Endothelial cell of umbilical vein (primary cell): ENCODE measurements at regions not wholly inside any gene's neighbourhood (a gene's known extent, or its start where the extent isn't known, plus 50 kb on each side); places are given as distances from the start of the nearest gene placed in this dataset.

ENCODE experiments used
- BruUV-seq: library from RNA; stranded (reverse); fragments of 400-500 nt; replicated peaks from 2 replicates; lab custom pipeline; 2021; lab: Mats Ljungman, UMichigan
- CTCF ChIA-PET: fragments of 300-600, 350-600 bp; sonication (Branson Sonifier 250); formaldehyde crosslinking; loops from one replicate; lab custom pipeline; 2021; ENCODE audit warnings: antibody characterized with exemption, inconsistent platforms; lab: Charles Lee
- POLR2A ChIA-PET: fragments of 300-600, 350-600 bp; sonication (Branson Sonifier 250); formaldehyde crosslinking; loops from one replicate; lab custom pipeline; 2021; ENCODE audit warnings: antibody characterized with exemption, inconsistent platforms; lab: Charles Lee
- DNase-seq: peaks from one replicate; pipeline ENCODE4 v3.0.0-alpha.2; 2011; ENCODE audit warnings: low read depth, low spot score
- FAIRE-seq: peaks from 2 replicates; lab custom pipeline; 2011; peaks lifted over from hg19 to GRCh38; lab: Jason Lieb, UNC
- H2AFZ ChIP-seq: 2 replicates; pipeline ENCODE4 v1.6.0; 2012; ENCODE audit warnings: low read depth, low read length, control low read depth, inconsistent platforms
- H3K27ac ChIP-seq: 2 replicates; pipeline ENCODE4 v1.5.1; 2011; ENCODE audit warnings: low read depth, mild to moderate bottlenecking, control low read depth, low read length, moderate library complexity; ENCODE audit not compliant: insufficient read depth
- H3K27me3 ChIP-seq, 2 experiments: 2 replicates each; pipeline versions ENCODE4 v1.6.0 to v1.6.1; 2011; ENCODE audit warnings: low read length in 2 of 2, mixed read lengths in 1 of 2; ENCODE audit not compliant: control insufficient read depth in 2 of 2, insufficient read depth in 2 of 2
- H3K36me3 ChIP-seq, 2 experiments: 2 replicates in 1 of 2; 3 replicates in 1 of 2; pipeline ENCODE4 v1.5.1; 2011; ENCODE audit warnings: low read length in 2 of 2, mild to moderate bottlenecking in 1 of 2, moderate library complexity in 1 of 2; ENCODE audit not compliant: control insufficient read depth in 2 of 2, insufficient read depth in 2 of 2; ENCODE audit errors: extremely low read depth in 1 of 2
- H3K4me1 ChIP-seq: 3 replicates; pipeline ENCODE4 v1.5.1; 2011; ENCODE audit warnings: mild to moderate bottlenecking, low read length; ENCODE audit not compliant: control insufficient read depth, insufficient read depth; ENCODE audit errors: extremely low read depth
- H3K4me2 ChIP-seq: 2 replicates; pipeline ENCODE4 v1.6.1; 2011; ENCODE audit warnings: low read length, control low read depth, mixed read lengths; ENCODE audit not compliant: insufficient read depth
- H3K4me3 ChIP-seq, 3 experiments: fragments of 200-600 bp in 1 of 3; sonication (generic), shearing (Covaris generic) in 1 of 3; replicated peaks in 1 of 3; 2 replicates each; pipeline ENCODE4 v1.5.1; 2011 to 2016; ENCODE audit warnings: control low read depth in 3 of 3, low read length in 3 of 3, mild to moderate bottlenecking in 2 of 3, inconsistent platforms in 1 of 3, low read depth in 1 of 3, moderate library complexity in 1 of 3; ENCODE audit not compliant: insufficient read depth in 1 of 3
- H3K79me2 ChIP-seq: 2 replicates; pipeline ENCODE4 v1.6.0; 2012; ENCODE audit warnings: low read length, inconsistent platforms; ENCODE audit not compliant: control insufficient read depth, insufficient read depth
- H3K9ac ChIP-seq: replicated peaks from 2 replicates; pipeline ENCODE3; 2011; ENCODE audit warnings: low read length, control low read depth; ENCODE audit not compliant: insufficient read depth; ENCODE audit errors: extremely low read depth
- H3K9me1 ChIP-seq: replicated peaks from 3 replicates; pipeline ENCODE4 v1.6.0; 2011; ENCODE audit warnings: mild to moderate bottlenecking, low read length; ENCODE audit not compliant: control insufficient read depth, insufficient read depth; ENCODE audit errors: extremely low read depth
- H3K9me3 ChIP-seq: replicated peaks from 2 replicates; pipeline ENCODE4 v1.5.1; 2012; ENCODE audit warnings: low read length, inconsistent platforms; ENCODE audit not compliant: control insufficient read depth, insufficient read depth
- H4K20me1 ChIP-seq: replicated peaks from 2 replicates; pipeline ENCODE3; 2011; ENCODE audit warnings: mild to moderate bottlenecking, low read length; ENCODE audit not compliant: control insufficient read depth, insufficient read depth; ENCODE audit errors: extremely low read depth
- EZH2 ChIP-seq: IDR thresholded peaks from 2 replicates; pipeline ENCODE4 v1.6.1; 2012; ENCODE audit warnings: borderline replicate concordance, low read depth, mild to moderate bottlenecking, moderate library complexity, low read length, inconsistent platforms; ENCODE audit not compliant: severe bottlenecking
- FOS ChIP-seq: IDR thresholded peaks from 2 replicates; pipeline ENCODE4 v1.6.1; 2011; ENCODE audit warnings: mild to moderate bottlenecking, low read length, moderate library complexity, borderline replicate concordance; ENCODE audit not compliant: insufficient read depth
- GATA2 ChIP-seq: IDR thresholded peaks from 2 replicates; pipeline ENCODE4 v1.7.0; 2011; ENCODE audit warnings: low read depth, mild to moderate bottlenecking, moderate library complexity, mixed read lengths, low read length; ENCODE audit not compliant: insufficient read length, insufficient read depth
- JUN ChIP-seq: IDR thresholded peaks from 2 replicates; pipeline ENCODE4 v1.6.1; 2011; ENCODE audit warnings: borderline replicate concordance, low read depth; ENCODE audit not compliant: insufficient read length, insufficient read depth
- MYC ChIP-seq: IDR thresholded peaks from one replicate; pipeline ENCODE4 v1.6.1; 2011; ENCODE audit warnings: mild to moderate bottlenecking, low read depth, low read length
- POLR2A ChIP-seq: IDR thresholded peaks from 2 replicates; pipeline ENCODE4 v1.6.1; 2012; ENCODE audit warnings: low read depth, mild to moderate bottlenecking, control low read depth, low read length
- POLR2AphosphoS5 ChIP-seq: IDR thresholded peaks from 2 replicates; pipeline ENCODE4 v1.6.1; 2012; ENCODE audit warnings: low read depth, mild to moderate bottlenecking, control low read depth, low read length, moderate library complexity; ENCODE audit not compliant: insufficient read depth
- dilution Hi-C: fragments of 300-500 bp; cut with MboI; formaldehyde crosslinking; loops from one replicate; pipeline ENCODE4 v1.15.0; 2019; ENCODE audit warnings: low sequenced_read_pairs; ENCODE audit not compliant: extremely low pct_ligation_motif_present
- intact Hi-C: fragments of 100-400 bp; cut with micrococcal nuclease; formaldehyde crosslinking; loops from one replicate; pipeline ENCODE4 v1.10.0; 2022
- TF ChIP-seq, protein P1 (sequence below), 2 donors: IDR thresholded peaks; 1 replicate in 1 of 2; 2 replicates in 1 of 2; pipeline ENCODE4 v1.5.1; 2011; ENCODE audit warnings: low read length in 2 of 2, mild to moderate bottlenecking in 2 of 2, moderate library complexity in 2 of 2, control low read depth in 1 of 2, inconsistent platforms in 1 of 2, low read depth in 1 of 2; ENCODE audit not compliant: insufficient read depth in 1 of 2; ENCODE audit errors: extremely low read depth in 1 of 2
- TF ChIP-seq, protein P2 (sequence below): IDR thresholded peaks from 2 replicates; pipeline ENCODE4 v1.6.1; 2011; ENCODE audit not compliant: insufficient read depth, insufficient read length

DNA sequence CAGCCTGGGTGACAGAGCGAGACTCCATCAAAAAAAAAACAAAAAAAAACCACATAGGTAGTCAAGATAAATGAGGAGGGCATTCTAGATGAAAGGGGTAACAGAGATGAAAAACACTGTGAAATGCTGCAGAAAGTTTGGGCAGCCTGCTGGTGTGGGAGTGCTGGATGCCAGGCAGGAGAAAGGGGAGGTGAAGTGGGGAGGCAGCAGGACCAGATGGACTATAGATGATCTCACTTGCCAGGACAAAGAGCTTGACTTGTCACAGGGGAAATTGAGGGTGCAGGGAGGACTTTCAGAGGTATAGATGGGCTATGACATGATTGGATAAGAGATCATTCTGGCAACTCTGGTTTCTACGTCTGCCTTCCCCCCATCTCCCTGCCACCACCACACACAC is 519.7 kb upstream of the ZFP42 start:
- Histone ChIP-seq H2AFZ (no peak overlapping the region), H3K36me3 (no peaks in the 10 kb centered on the region), H3K9me1 (no peaks in the 10 kb centered on the region), H3K27me3 (no peaks in the 10 kb centered on the region), H4K20me1 (no peaks in the 10 kb centered on the region), H3K4me2 (no peak overlapping the region), H3K4me3 (no peak overlapping the region), H3K4me1 (no peaks in the 10 kb centered on the region), H3K9me3 (no peaks in the 10 kb centered on the region), H3K79me2 (no peaks in the 10 kb centered on the region), H3K27ac (no peak overlapping the region), H3K9ac (no peak overlapping the region)
- POLR2A ChIA-PET, result no interaction called here
- no TSS peak for BruUV-seq
- dilution Hi-C loops (no loop called here), intact Hi-C loops (no loop called here)
- DNase-seq (no peak), FAIRE-seq (no peak)
- TF ChIP-seq JUN (no peak), POLR2A (no peak), POLR2AphosphoS5 (no peak), MYC (no peak), FOS (no peak), EZH2 (no peak), GATA2 (no peak)
- TF ChIP-seq, protein P1, sequence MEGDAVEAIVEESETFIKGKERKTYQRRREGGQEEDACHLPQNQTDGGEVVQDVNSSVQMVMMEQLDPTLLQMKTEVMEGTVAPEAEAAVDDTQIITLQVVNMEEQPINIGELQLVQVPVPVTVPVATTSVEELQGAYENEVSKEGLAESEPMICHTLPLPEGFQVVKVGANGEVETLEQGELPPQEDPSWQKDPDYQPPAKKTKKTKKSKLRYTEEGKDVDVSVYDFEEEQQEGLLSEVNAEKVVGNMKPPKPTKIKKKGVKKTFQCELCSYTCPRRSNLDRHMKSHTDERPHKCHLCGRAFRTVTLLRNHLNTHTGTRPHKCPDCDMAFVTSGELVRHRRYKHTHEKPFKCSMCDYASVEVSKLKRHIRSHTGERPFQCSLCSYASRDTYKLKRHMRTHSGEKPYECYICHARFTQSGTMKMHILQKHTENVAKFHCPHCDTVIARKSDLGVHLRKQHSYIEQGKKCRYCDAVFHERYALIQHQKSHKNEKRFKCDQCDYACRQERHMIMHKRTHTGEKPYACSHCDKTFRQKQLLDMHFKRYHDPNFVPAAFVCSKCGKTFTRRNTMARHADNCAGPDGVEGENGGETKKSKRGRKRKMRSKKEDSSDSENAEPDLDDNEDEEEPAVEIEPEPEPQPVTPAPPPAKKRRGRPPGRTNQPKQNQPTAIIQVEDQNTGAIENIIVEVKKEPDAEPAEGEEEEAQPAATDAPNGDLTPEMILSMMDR (IDR thresholded peaks at IDR 0.05; ENCODE audit: extremely low read depth in 1 of 2, insufficient read depth in 1 of 2, low read depth in 1 of 2, low read length in 2 of 2), result no peak
- TF ChIP-seq, protein P2, sequence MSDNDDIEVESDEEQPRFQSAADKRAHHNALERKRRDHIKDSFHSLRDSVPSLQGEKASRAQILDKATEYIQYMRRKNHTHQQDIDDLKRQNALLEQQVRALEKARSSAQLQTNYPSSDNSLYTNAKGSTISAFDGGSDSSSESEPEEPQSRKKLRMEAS, result no peak
- CTCF ChIA-PET, result no interaction called here
